ENCODE measurements at regions not wholly inside any gene's neighbourhood (a gene's known extent, or its start where the extent isn't known, plus 50 kb on each side); places are given as distances from the start of the nearest gene placed in this dataset.

DNA sequence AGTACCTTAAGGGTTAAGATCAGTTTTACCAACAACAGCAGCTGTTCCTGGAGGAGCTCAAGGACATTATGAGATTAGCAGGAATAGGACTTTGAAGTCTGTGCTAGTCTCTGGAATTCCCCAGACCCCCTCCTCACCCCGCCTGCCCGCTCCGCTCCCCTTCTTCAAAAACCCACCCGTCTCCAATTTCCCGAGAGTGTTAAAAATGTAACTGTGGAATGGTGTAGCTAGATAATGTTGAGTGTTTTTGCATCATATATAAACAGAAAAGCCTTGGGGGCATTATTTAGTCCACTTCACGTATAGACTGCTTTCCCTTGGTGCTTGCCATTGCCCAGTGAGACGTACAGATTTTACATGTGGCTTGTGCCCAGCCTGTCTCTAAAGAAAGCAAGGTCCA, 65.0 kb upstream of the SEMA6D start:
- TF ChIP-seq, protein P1, sequence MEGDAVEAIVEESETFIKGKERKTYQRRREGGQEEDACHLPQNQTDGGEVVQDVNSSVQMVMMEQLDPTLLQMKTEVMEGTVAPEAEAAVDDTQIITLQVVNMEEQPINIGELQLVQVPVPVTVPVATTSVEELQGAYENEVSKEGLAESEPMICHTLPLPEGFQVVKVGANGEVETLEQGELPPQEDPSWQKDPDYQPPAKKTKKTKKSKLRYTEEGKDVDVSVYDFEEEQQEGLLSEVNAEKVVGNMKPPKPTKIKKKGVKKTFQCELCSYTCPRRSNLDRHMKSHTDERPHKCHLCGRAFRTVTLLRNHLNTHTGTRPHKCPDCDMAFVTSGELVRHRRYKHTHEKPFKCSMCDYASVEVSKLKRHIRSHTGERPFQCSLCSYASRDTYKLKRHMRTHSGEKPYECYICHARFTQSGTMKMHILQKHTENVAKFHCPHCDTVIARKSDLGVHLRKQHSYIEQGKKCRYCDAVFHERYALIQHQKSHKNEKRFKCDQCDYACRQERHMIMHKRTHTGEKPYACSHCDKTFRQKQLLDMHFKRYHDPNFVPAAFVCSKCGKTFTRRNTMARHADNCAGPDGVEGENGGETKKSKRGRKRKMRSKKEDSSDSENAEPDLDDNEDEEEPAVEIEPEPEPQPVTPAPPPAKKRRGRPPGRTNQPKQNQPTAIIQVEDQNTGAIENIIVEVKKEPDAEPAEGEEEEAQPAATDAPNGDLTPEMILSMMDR (IDR thresholded peaks at IDR 0.05; ENCODE audit: low read length), result no peak
- TF ChIP-seq EZH2 (IDR thresholded peaks at IDR 0.05; ENCODE audit: borderline replicate concordance, low read length), result no peak
